ENCODE measurements at regions not wholly inside any gene's neighbourhood (a gene's known extent, or its start where the extent isn't known, plus 50 kb on each side); places are given as distances from the start of the nearest gene placed in this dataset.
A peak's percentile ranks its signal among the peaks of the same experiment; 100 is the strongest.

- no peak for DNase-seq (ENCODE audit: low read depth, low spot score)
Measured at GRCh38 chr9:90022474-90022873, 417.7 kb downstream of the GADD45G start.

- DNase-seq (ENCODE audit: low read depth, low spot score) = no peak
Measured at GRCh38 chr9:90023861-90024260, 419.0 kb downstream of the GADD45G start.

- DNase-seq (ENCODE audit: low read depth, low spot score) = no peak
Measured at GRCh38 chr9:90024409-90024808, 419.6 kb downstream of the GADD45G start.

- DNase-seq (ENCODE audit: low read depth, low spot score) = no peak
Measured at GRCh38 chr9:90024823-90025222, 420.0 kb downstream of the GADD45G start.

DNA sequence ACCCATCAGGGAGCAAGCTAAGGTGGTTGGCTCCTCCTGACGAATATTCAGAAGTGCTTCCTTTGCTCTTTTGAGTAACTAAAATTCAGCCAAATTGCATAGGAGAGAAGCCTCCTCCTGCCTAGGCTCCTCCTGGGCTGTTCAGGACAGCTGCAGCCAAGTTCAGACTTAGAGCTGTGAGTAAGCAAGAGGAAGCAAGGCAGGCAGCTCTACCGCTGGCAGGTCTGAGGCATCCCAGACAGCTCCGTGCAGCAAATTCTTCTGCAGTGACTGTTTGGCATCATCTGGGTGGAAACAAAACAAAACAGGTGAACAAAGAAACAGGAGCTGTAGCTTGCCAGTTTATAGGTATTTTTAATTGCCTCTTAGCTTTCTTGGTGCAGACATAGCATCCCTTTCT lies 421.0 kb downstream of the GADD45G start:
- peak; percentile 42 for DNase-seq (ENCODE audit: low read depth, low spot score)

GRCh38 chr9:90027296-90027790 lies 422.5 kb downstream of the GADD45G start:
- no peak for DNase-seq (ENCODE audit: low read depth, low spot score)

GRCh38 chr9:90029386-90029785 lies 424.6 kb downstream of the GADD45G start:
- DNase-seq (ENCODE audit: low read depth, low spot score) = no peak

GRCh38 chr9:90029996-90030395 lies 425.2 kb downstream of the GADD45G start:
- no peak for DNase-seq (ENCODE audit: low read depth, low spot score)

DNA sequence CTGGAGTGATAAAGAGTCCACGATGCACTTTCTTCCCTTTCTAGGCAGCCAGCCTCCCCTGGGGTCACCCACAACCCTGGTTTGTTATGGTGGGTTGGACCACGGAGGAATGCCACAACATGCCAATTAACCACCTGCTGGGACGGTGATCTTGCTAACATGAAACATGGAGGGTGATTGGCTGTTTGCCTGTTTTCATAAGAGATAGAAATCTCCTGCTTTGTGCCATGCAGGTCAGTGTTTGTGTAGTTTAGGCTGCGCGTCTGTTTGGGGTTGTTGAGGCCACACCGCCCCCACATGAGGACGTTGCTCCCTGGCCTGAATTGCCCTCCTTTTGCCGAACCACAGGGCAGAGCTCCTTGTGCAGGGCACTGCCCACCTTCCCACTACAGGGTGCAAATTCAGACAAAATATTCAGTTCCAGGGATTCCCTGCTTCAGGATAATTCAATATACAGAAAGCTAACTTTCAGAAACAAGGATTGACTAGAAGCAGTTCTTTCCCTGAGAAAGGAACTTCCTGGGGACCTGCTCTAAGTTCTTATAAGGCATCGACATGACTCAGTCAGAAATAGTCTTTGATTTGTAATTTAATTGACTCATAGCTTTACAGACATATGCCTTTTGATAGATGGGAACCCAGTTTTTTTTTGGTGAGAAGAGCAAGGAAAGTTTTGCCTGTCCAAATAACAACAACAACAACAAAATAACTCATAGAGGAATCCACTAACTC lies 427.6 kb downstream of the GADD45G start:
- DNase-seq (ENCODE audit: low read depth, low spot score) = peak; percentile 36

- no peak for DNase-seq (ENCODE audit: low read depth, low spot score)
Measured at GRCh38 chr9:90033028-90033650, 428.3 kb downstream of the GADD45G start.

- no peak for DNase-seq (ENCODE audit: low read depth, low spot score)
Measured at GRCh38 chr9:90034071-90034470, 429.3 kb downstream of the GADD45G start.

- no peak for DNase-seq (ENCODE audit: low read depth, low spot score)
Measured at GRCh38 chr9:90035471-90035870, 430.7 kb downstream of the GADD45G start.

DNA sequence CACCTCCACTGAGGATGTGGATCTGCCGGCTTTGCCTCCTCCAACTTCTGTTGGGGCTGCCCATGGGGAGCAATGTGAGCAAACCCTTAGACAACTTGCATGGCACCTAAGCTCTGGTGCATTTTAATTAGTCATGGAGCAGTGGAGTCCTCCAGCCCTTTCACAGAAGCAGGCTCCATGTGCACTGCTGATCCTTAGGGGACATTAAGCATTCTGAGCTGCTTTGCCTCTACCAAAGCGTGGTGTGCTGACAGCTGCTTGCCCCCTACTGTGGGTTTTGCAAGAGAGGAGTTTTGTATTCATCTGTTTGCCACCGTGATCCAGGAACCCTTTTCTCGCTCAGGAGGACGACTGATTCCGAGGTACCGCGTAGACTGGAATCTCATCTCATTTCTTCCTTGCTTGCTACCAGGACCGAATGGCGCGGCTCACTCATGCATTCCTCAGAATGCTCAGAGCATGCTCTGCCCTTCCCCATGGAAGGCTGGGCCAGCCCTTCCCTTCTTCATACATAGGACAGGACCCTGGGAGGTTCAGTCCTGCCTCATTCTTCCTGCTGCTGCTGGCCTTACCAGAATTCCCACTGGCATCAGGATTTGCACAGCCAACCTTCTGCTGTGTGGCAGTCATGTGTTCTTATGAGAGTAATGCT lies 432.5 kb downstream of the GADD45G start:
- no peak for DNase-seq (ENCODE audit: low read depth, low spot score)

GRCh38 chr9:90038763-90039162 lies 434.0 kb downstream of the GADD45G start:
- DNase-seq (ENCODE audit: low read depth, low spot score) = no peak

DNA sequence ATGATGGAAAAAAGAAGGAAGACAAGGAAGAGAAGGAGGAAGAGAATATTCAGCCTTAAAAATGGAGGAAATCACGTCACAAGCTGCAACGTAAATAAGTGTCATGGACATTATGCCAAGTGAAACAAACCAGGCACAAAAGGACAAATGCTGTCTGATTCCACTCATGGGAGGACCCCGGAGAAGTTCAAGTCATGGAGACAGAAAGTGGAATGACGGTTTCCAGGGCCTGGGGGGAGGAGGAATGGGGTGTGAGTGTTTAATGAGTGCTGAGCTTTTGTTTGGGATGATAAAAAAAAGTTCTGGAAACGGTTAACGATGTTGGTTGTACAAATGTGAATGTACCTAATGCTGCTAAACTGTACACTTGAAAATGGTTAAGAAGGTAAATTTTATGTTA lies 439.5 kb downstream of the GADD45G start:
- DNase-seq (ENCODE audit: low read depth, low spot score) = no peak

DNA sequence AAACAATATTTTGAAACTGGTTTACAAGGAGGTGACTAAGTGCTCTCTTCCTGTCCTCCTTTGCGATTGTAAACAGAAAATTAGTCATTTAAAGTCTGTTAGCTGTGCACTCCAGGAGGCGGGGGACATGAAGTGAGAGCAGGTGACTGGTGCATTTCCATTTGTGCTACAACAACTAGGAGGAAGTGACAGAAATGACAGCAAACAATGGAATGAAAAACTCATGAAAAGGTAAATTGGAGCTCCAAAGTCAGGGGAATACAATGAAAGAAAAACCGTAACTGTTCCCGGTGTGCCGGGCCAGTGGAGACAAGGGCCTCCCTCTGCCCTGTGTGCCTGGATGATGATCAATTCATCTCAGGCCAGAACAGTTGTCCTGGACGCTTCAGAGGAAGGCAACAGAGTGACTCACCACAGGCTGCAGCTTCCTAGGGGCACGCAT lies 439.9 kb downstream of the GADD45G start:
- no peak for DNase-seq (ENCODE audit: low read depth, low spot score)

DNA sequence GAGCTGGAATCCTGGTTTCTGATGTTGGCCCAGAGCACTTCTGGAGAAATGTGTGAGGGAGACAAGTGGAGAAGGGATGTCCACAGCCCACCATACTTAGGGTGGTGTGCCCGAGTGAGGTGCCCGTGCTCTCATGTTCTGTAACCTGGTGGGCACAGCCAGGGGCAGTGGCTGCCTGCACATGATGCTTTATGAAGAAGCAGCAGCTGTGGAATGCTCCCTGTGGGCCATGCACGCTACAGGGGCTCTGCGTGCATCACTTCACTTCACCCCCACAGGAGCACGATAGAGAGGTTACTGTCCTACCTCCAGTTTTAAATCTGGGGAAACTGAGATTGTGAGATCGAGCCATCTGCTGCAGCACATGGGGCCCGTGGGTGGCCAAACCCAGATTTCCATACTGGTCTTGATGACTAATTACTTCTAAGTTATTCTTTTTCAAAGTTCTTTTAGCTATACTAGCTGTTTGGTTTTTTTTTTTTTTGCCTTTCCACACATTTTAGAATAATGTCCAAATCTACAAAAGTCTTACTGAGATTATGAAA lies 441.6 kb downstream of the GADD45G start:
- no peak for DNase-seq (ENCODE audit: low read depth, low spot score)

DNA sequence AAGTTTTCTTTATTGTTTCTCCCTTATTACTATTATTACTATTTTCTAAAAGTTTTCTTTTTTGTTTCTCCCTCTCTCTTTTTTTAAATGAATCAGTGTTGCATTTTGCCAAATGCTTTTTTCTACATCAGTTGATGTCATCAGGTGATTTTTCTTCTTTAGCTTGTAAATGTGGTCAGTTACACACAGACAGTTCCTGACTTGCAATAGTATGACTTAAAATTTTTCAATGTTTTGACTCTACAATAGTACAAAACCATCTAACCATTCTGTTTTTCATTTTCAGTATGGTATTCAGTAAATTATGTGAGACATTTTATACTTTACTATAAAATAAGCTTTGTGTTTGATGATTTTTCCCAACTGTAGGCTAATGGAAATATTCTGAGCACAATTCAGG lies 443.0 kb downstream of the GADD45G start:
- no peak for DNase-seq (ENCODE audit: low read depth, low spot score)

DNA sequence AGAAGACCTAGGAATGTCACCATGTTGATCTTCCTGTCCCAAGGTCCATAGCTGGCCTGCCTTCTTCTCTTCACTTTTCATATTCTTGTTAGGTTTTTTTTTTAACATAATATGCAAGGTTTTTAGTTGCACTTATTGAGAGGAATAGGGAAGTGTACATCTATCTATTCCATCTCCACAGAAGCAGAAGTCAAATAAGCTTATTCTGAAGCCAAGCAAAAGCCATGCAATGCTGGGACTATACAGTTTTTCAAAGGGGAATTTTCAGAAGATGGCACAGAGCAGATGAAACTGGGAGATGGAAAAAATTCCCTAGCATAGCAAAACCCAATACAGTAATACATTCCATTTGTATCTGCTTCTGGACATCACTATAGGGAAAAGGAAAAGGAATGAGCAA lies 447.6 kb downstream of the GADD45G start:
- DNase-seq (ENCODE audit: low read depth, low spot score) = no peak

DNA sequence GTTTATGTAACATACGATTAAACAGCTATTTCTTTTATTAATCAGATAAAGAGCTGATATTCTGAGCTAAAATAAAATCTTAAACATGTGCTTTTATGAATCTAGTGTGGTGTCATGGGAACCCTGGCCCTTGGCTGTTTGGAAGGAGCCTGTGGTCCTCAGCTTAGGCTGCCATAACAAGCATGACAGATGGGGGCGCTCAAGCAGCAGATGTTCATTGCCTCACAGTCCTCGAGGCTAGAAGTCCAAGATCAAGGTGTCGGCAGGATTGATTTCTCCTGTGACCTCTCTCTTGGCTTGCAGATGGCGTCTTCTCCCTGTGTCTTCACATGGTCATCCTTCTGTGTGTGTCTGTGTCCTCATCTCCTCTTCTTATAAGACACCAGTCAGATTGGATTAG lies 448.2 kb downstream of the GADD45G start:
- no peak for DNase-seq (ENCODE audit: low read depth, low spot score)

DNA sequence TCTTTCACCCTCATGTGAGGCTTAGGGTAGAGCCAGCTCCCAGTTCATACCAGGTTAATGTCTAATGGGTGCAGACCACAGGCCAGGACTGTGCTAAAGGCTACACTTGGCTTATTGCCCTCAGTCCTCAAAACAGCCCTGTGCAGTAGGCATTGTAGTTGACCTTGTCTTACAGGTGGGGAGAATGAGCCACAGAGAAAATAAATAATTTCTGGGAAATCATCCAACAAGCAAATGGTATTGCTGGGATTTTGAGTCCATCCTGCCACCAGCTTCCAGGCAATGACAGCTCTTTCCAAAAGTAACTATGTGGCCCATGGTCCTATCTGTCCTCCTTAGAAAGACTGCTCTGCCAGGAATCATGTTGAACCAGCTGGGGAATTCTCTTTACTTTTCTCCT lies 450.0 kb downstream of the GADD45G start:
- DNase-seq (ENCODE audit: low read depth, low spot score) = no peak

- DNase-seq (ENCODE audit: low read depth, low spot score) = no peak
Measured at GRCh38 chr9:90055226-90055625, 450.4 kb downstream of the GADD45G start.

Measured in ELF-1 (cell line).